Endothelial cell of umbilical vein (primary cell): ENCODE measurements at regions not wholly inside any gene's neighbourhood (a gene's known extent, or its start where the extent isn't known, plus 50 kb on each side); places are given as distances from the start of the nearest gene placed in this dataset.

Source experiments
- BruUV-seq: library from RNA; stranded (reverse); fragments of 400-500 nt; replicated peaks from 2 replicates; lab custom pipeline; 2021; lab: Mats Ljungman, UMichigan
- CTCF ChIA-PET: fragments of 300-600, 350-600 bp; sonication (Branson Sonifier 250); formaldehyde crosslinking; loops from one replicate; lab custom pipeline; 2021; ENCODE audit warnings: antibody characterized with exemption, inconsistent platforms; lab: Charles Lee
- POLR2A ChIA-PET: fragments of 300-600, 350-600 bp; sonication (Branson Sonifier 250); formaldehyde crosslinking; loops from one replicate; lab custom pipeline; 2021; ENCODE audit warnings: antibody characterized with exemption, inconsistent platforms; lab: Charles Lee
- DNase-seq: peaks from one replicate; pipeline ENCODE4 v3.0.0-alpha.2; 2011; ENCODE audit warnings: low read depth, low spot score
- FAIRE-seq: peaks from 2 replicates; lab custom pipeline; 2011; peaks lifted over from hg19 to GRCh38; lab: Jason Lieb, UNC
- H2AFZ ChIP-seq: 2 replicates; pipeline ENCODE4 v1.6.0; 2012; ENCODE audit warnings: low read depth, low read length, control low read depth, inconsistent platforms
- H3K27ac ChIP-seq: 2 replicates; pipeline ENCODE4 v1.5.1; 2011; ENCODE audit warnings: low read depth, mild to moderate bottlenecking, control low read depth, low read length, moderate library complexity; ENCODE audit not compliant: insufficient read depth
- H3K27me3 ChIP-seq, 2 experiments: 2 replicates each; pipeline versions ENCODE4 v1.6.0 to v1.6.1; 2011; ENCODE audit warnings: low read length in 2 of 2, mixed read lengths in 1 of 2; ENCODE audit not compliant: control insufficient read depth in 2 of 2, insufficient read depth in 2 of 2
- H3K36me3 ChIP-seq, 2 experiments: 2 replicates in 1 of 2; 3 replicates in 1 of 2; pipeline ENCODE4 v1.5.1; 2011; ENCODE audit warnings: low read length in 2 of 2, mild to moderate bottlenecking in 1 of 2, moderate library complexity in 1 of 2; ENCODE audit not compliant: control insufficient read depth in 2 of 2, insufficient read depth in 2 of 2; ENCODE audit errors: extremely low read depth in 1 of 2
- H3K4me1 ChIP-seq: 3 replicates; pipeline ENCODE4 v1.5.1; 2011; ENCODE audit warnings: mild to moderate bottlenecking, low read length; ENCODE audit not compliant: control insufficient read depth, insufficient read depth; ENCODE audit errors: extremely low read depth
- H3K4me2 ChIP-seq: 2 replicates; pipeline ENCODE4 v1.6.1; 2011; ENCODE audit warnings: low read length, control low read depth, mixed read lengths; ENCODE audit not compliant: insufficient read depth
- H3K4me3 ChIP-seq, 3 experiments: fragments of 200-600 bp in 1 of 3; sonication (generic), shearing (Covaris generic) in 1 of 3; replicated peaks in 1 of 3; 2 replicates each; pipeline ENCODE4 v1.5.1; 2011 to 2016; ENCODE audit warnings: control low read depth in 3 of 3, low read length in 3 of 3, mild to moderate bottlenecking in 2 of 3, inconsistent platforms in 1 of 3, low read depth in 1 of 3, moderate library complexity in 1 of 3; ENCODE audit not compliant: insufficient read depth in 1 of 3
- H3K79me2 ChIP-seq: 2 replicates; pipeline ENCODE4 v1.6.0; 2012; ENCODE audit warnings: low read length, inconsistent platforms; ENCODE audit not compliant: control insufficient read depth, insufficient read depth
- H3K9ac ChIP-seq: replicated peaks from 2 replicates; pipeline ENCODE3; 2011; ENCODE audit warnings: low read length, control low read depth; ENCODE audit not compliant: insufficient read depth; ENCODE audit errors: extremely low read depth
- H3K9me1 ChIP-seq: replicated peaks from 3 replicates; pipeline ENCODE4 v1.6.0; 2011; ENCODE audit warnings: mild to moderate bottlenecking, low read length; ENCODE audit not compliant: control insufficient read depth, insufficient read depth; ENCODE audit errors: extremely low read depth
- H3K9me3 ChIP-seq: replicated peaks from 2 replicates; pipeline ENCODE4 v1.5.1; 2012; ENCODE audit warnings: low read length, inconsistent platforms; ENCODE audit not compliant: control insufficient read depth, insufficient read depth
- H4K20me1 ChIP-seq: replicated peaks from 2 replicates; pipeline ENCODE3; 2011; ENCODE audit warnings: mild to moderate bottlenecking, low read length; ENCODE audit not compliant: control insufficient read depth, insufficient read depth; ENCODE audit errors: extremely low read depth
- CTCF ChIP-seq, 2 donors: IDR thresholded peaks; 1 replicate in 1 of 2; 2 replicates in 1 of 2; pipeline ENCODE4 v1.5.1; 2011; ENCODE audit warnings: low read length in 2 of 2, mild to moderate bottlenecking in 2 of 2, moderate library complexity in 2 of 2, control low read depth in 1 of 2, inconsistent platforms in 1 of 2, low read depth in 1 of 2; ENCODE audit not compliant: insufficient read depth in 1 of 2; ENCODE audit errors: extremely low read depth in 1 of 2
- EZH2 ChIP-seq: IDR thresholded peaks from 2 replicates; pipeline ENCODE4 v1.6.1; 2012; ENCODE audit warnings: borderline replicate concordance, low read depth, mild to moderate bottlenecking, moderate library complexity, low read length, inconsistent platforms; ENCODE audit not compliant: severe bottlenecking
- FOS ChIP-seq: IDR thresholded peaks from 2 replicates; pipeline ENCODE4 v1.6.1; 2011; ENCODE audit warnings: mild to moderate bottlenecking, low read length, moderate library complexity, borderline replicate concordance; ENCODE audit not compliant: insufficient read depth
- GATA2 ChIP-seq: IDR thresholded peaks from 2 replicates; pipeline ENCODE4 v1.7.0; 2011; ENCODE audit warnings: low read depth, mild to moderate bottlenecking, moderate library complexity, mixed read lengths, low read length; ENCODE audit not compliant: insufficient read length, insufficient read depth
- JUN ChIP-seq: IDR thresholded peaks from 2 replicates; pipeline ENCODE4 v1.6.1; 2011; ENCODE audit warnings: borderline replicate concordance, low read depth; ENCODE audit not compliant: insufficient read length, insufficient read depth
- MAX ChIP-seq: IDR thresholded peaks from 2 replicates; pipeline ENCODE4 v1.6.1; 2011; ENCODE audit not compliant: insufficient read depth, insufficient read length
- MYC ChIP-seq: IDR thresholded peaks from one replicate; pipeline ENCODE4 v1.6.1; 2011; ENCODE audit warnings: mild to moderate bottlenecking, low read depth, low read length
- POLR2A ChIP-seq: IDR thresholded peaks from 2 replicates; pipeline ENCODE4 v1.6.1; 2012; ENCODE audit warnings: low read depth, mild to moderate bottlenecking, control low read depth, low read length
- POLR2AphosphoS5 ChIP-seq: IDR thresholded peaks from 2 replicates; pipeline ENCODE4 v1.6.1; 2012; ENCODE audit warnings: low read depth, mild to moderate bottlenecking, control low read depth, low read length, moderate library complexity; ENCODE audit not compliant: insufficient read depth
- dilution Hi-C: fragments of 300-500 bp; cut with MboI; formaldehyde crosslinking; loops from one replicate; pipeline ENCODE4 v1.15.0; 2019; ENCODE audit warnings: low sequenced_read_pairs; ENCODE audit not compliant: extremely low pct_ligation_motif_present
- intact Hi-C: fragments of 100-400 bp; cut with micrococcal nuclease; formaldehyde crosslinking; loops from one replicate; pipeline ENCODE4 v1.10.0; 2022

- Histone ChIP-seq H3K4me3 (no peak overlapping the region), H3K36me3 (no peaks in the 10 kb centered on the region), H3K9me3 (peaks cover 2% of the 10 kb centered on the region), H3K4me1 (no peaks in the 10 kb centered on the region), H3K79me2 (no peaks in the 10 kb centered on the region), H3K4me2 (no peak overlapping the region), H3K9me1 (no peaks in the 10 kb centered on the region), H3K27me3 (no peaks in the 10 kb centered on the region), H2AFZ (no peak overlapping the region), H3K9ac (no peak overlapping the region), H4K20me1 (no peaks in the 10 kb centered on the region), H3K27ac (no peak overlapping the region)
- no TSS peak for BruUV-seq
- POLR2A ChIA-PET = no interaction called here
- dilution Hi-C loops (no loop called here), intact Hi-C loops (no loop called here)
- TF ChIP-seq FOS (no peak), MAX (no peak)
- CTCF ChIA-PET = no interaction called here
- no peak for DNase-seq
- no peak for FAIRE-seq
These were observed 891.2 kb upstream of the POU3F3 start for GRCh38 chr2:103962670-103963069.

- dilution Hi-C loops = no loop called here
- H3K9me3 ChIP-seq = peaks cover 2% of the 10 kb centered on the region
- DNase-seq = no peak
- H3K4me2 ChIP-seq = no peak overlapping the region
- ChIA-PET POLR2A (no interaction called here), CTCF (no interaction called here)
- no peak overlapping the region for H3K27ac ChIP-seq
- H3K79me2 ChIP-seq = no peaks in the 10 kb centered on the region
- no peak for FAIRE-seq
- H3K4me1 ChIP-seq = no peaks in the 10 kb centered on the region
- no peak overlapping the region for H3K9ac ChIP-seq
- no peaks in the 10 kb centered on the region for H4K20me1 ChIP-seq
- no peak overlapping the region for H2AFZ ChIP-seq
- TF ChIP-seq CTCF (IDR thresholded peaks at IDR 0.05; ENCODE audit: extremely low read depth in 1 of 2, insufficient read depth in 1 of 2, low read depth in 1 of 2, low read length in 2 of 2) (no peak), EZH2 (no peak), JUN (no peak), POLR2A (no peak), MYC (no peak), GATA2 (no peak), MAX (no peak), POLR2AphosphoS5 (no peak)
- H3K9me1 ChIP-seq = no peaks in the 10 kb centered on the region
- no TSS peak for BruUV-seq
- no peak overlapping the region for H3K4me3 ChIP-seq
- intact Hi-C loops = no loop called here
- H3K36me3 ChIP-seq = no peaks in the 10 kb centered on the region
- H3K27me3 ChIP-seq = no peaks in the 10 kb centered on the region
These were observed 890.7 kb upstream of the POU3F3 start for GRCh38 chr2:103963146-103963725.
